Thymus (tissue), 11 donors: ENCODE measurements at regions not wholly inside any gene's neighbourhood (a gene's known extent, or its start where the extent isn't known, plus 50 kb on each side); places are given as distances from the start of the nearest gene placed in this dataset.
"Not testable (repeated sequence)": the region's sequence is repeated elsewhere in the genome, so short reads cannot be mapped to it uniquely, and the experiment has no call there.

Experiments used
- DNase-seq, 9 donors: peaks; one replicate each; pipeline ENCODE4 v3.0.0-alpha.2; 2013; ENCODE audit warnings: low spot score in 9 of 9, low read depth in 6 of 9, missing footprints in 1 of 9
- H3K27ac ChIP-seq, 2 donors: one replicate each; pipeline ENCODE4 v1.5.1; 2013; ENCODE audit warnings: control low read depth in 1 of 2, low read depth in 1 of 2, low read length in 1 of 2, mild to moderate bottlenecking in 1 of 2, moderate library complexity in 1 of 2
- H3K27me3 ChIP-seq, 2 donors: one replicate each; pipeline ENCODE4 v1.5.1; 2013; ENCODE audit warnings: low read length in 1 of 2; ENCODE audit not compliant: control insufficient read depth in 2 of 2, insufficient read depth in 1 of 2
- H3K36me3 ChIP-seq, 2 donors: one replicate each; pipeline ENCODE4 v1.5.1; 2013; ENCODE audit warnings: low read length in 1 of 2, mild to moderate bottlenecking in 1 of 2, moderate library complexity in 1 of 2; ENCODE audit not compliant: control insufficient read depth in 2 of 2, insufficient read depth in 2 of 2
- H3K4me1 ChIP-seq, 2 donors: one replicate each; pipeline ENCODE4 v1.5.1; 2013; ENCODE audit warnings: low read length in 2 of 2; ENCODE audit not compliant: control insufficient read depth in 2 of 2, insufficient read depth in 2 of 2
- H3K4me3 ChIP-seq, 2 donors: one replicate each; pipeline ENCODE4 v1.5.1; 2013; ENCODE audit warnings: low read length in 2 of 2, control low read depth in 1 of 2, mild to moderate bottlenecking in 1 of 2
- H3K9me3 ChIP-seq, 2 donors: one replicate each; pipeline ENCODE4 v1.5.1; 2013; ENCODE audit warnings: low read length in 1 of 2, mild to moderate bottlenecking in 1 of 2; ENCODE audit not compliant: control insufficient read depth in 2 of 2, insufficient read depth in 1 of 2
- WGBS: extraction: QIAGEN DNeasy Blood & Tissue Kit; methylation state at CpG from one replicate; pipeline ENCODE4 v1.1.7; 2013; 5-methylcytosine and 5-hydroxymethylcytosine counted together
- donor health status: healthy.

GRCh38 chr2:154961676-154962075 is 263.2 kb downstream of the KCNJ3 start:
- no peaks in the 10 kb centered on the region for H3K4me1 ChIP-seq
- H3K27ac ChIP-seq = no peak overlapping the region
- no peaks in the 10 kb centered on the region for H3K9me3 ChIP-seq
- WGBS = 91% methylated on average over 2 of the region's 2 CpGs
- no peaks in the 10 kb centered on the region for H3K27me3 ChIP-seq
- DNase-seq = no peak
- no peaks in the 10 kb centered on the region for H3K36me3 ChIP-seq
- H3K4me3 ChIP-seq = no peak overlapping the region

- no peak for DNase-seq
- H3K36me3 ChIP-seq = no peaks in the 10 kb centered on the region
- H3K9me3 ChIP-seq = no peaks in the 10 kb centered on the region
- no peaks in the 10 kb centered on the region for H3K4me1 ChIP-seq
- no peak overlapping the region for H3K4me3 ChIP-seq
- 85% methylated on average over 3 of the region's 3 CpGs for whole genome bisulfite sequencing
- no peaks in the 10 kb centered on the region for H3K27me3 ChIP-seq
- H3K27ac ChIP-seq = no peak overlapping the region
Observed at GRCh38 chr2:154960802-154961583, 262.5 kb downstream of the KCNJ3 start.

- 68% methylated on average over 4 of the region's 4 CpGs for WGBS
- DNase-seq = peak in 1 of 9 donors; percentile 24
- no peak overlapping the region for H3K27ac ChIP-seq
- H3K4me1 ChIP-seq = no peaks in the 10 kb centered on the region
- H3K36me3 ChIP-seq = no peaks in the 10 kb centered on the region
- no peaks in the 10 kb centered on the region for H3K27me3 ChIP-seq
- H3K9me3 ChIP-seq = no peaks in the 10 kb centered on the region
- H3K4me3 ChIP-seq = no peak overlapping the region
Observed at GRCh38 chr2:154952346-154952980, 254.0 kb downstream of the KCNJ3 start.

DNA sequence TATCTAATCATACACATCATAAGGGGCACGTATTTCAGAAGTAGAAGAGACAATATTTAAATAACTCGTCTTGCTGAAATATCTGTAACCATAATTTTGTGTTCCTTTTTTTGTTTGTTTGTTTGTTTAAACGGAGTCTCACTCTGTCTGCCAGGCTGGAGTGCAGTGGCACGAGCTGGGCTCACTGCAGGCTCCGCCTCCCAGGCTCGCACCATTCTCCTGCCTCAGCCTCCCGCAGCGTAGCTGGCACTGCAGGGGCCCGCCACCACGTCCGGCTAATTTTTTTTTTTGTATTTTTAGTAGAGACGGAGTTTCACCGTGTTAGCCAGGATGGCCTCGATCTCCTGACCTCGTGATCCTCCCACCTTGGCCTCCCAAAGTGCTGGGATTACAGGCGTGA is 248.9 kb downstream of the KCNJ3 start:
- not testable (repeated sequence) for DNase-seq, H3K4me1 ChIP-seq, H3K27ac ChIP-seq, H3K27me3 ChIP-seq, H3K9me3 ChIP-seq, H3K36me3 ChIP-seq, H3K4me3 ChIP-seq
- 94% methylated on average over 16 of the region's 16 CpGs for WGBS

DNA sequence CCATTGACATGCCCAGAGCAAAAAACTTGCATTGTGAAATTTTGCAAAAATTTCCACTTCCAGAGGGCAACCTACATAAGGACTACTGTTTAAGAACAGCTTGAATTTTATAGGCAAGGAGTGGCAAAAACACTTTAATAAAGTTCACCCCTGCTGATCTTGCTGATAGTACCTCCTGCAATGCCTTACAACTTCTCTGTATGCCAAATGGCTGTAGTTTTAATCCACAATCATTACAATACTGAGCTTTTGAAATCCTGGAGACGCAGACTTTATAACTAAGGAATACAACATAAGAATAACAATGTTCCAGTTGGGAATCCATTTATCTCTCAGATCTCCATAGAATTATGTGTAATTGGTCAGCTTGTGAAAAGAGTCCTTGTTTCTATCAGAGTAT is 247.5 kb downstream of the KCNJ3 start:
- Histone ChIP-seq H3K27ac (no peak overlapping the region), H3K27me3 (no peaks in the 10 kb centered on the region), H3K4me3 (no peak overlapping the region), H3K9me3 (no peaks in the 10 kb centered on the region), H3K36me3 (no peaks in the 10 kb centered on the region), H3K4me1 (no peaks in the 10 kb centered on the region)
- 97% methylated on average over 1 of the region's 1 CpG for WGBS
- DNase-seq = no peak

DNA sequence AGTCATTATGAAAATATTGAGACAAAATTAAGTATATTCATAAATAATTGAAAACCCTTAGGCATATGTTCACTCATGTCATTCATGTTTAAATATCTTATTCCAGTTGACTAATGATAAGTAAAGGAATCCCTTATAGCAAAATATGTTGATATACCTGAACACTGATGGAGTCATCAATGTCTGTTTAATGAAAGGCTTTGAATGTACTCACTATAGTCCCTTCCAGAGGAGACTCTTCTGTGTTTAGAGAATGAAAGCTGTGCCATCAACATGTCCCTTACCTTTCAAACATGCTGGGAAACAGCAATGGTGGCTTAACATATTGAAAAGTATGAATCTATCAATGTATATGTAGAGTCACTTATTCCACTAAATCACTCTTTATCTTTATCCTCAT is 242.9 kb downstream of the KCNJ3 start:
- Histone ChIP-seq H3K27me3 (no peaks in the 10 kb centered on the region), H3K9me3 (no peaks in the 10 kb centered on the region), H3K27ac (no peak overlapping the region), H3K4me1 (no peaks in the 10 kb centered on the region), H3K36me3 (no peaks in the 10 kb centered on the region), H3K4me3 (no peak overlapping the region)
- no peak for DNase-seq

DNA sequence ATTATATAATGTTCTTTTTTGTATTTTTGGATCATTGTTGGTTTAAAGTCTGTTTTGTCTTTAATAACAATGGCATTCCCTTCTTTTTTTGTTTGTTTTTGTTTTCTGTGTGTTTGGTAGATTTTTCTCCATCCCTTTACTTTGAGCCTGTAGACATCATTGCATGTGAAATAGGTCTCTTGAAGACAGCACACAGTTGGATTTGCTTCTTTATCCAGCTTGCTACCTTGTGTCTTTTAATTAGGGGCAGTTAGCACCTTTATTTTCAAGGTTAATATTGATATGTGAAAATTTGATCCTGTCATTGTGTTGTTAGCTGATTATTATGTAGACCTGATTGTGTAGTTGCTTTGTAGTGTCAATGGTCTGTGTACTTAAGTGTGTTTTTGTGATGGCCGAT is 235.7 kb downstream of the KCNJ3 start:
- no peak overlapping the region for H3K27ac ChIP-seq
- 94% methylated on average over 1 of the region's 1 CpG for WGBS
- no peak for DNase-seq
- H3K9me3 ChIP-seq = peaks cover 0 to 1% of the 10 kb centered on the region in 2 donors
- H3K4me3 ChIP-seq = no peak overlapping the region
- H3K36me3 ChIP-seq = no peaks in the 10 kb centered on the region
- no peaks in the 10 kb centered on the region for H3K27me3 ChIP-seq
- no peaks in the 10 kb centered on the region for H3K4me1 ChIP-seq

DNA sequence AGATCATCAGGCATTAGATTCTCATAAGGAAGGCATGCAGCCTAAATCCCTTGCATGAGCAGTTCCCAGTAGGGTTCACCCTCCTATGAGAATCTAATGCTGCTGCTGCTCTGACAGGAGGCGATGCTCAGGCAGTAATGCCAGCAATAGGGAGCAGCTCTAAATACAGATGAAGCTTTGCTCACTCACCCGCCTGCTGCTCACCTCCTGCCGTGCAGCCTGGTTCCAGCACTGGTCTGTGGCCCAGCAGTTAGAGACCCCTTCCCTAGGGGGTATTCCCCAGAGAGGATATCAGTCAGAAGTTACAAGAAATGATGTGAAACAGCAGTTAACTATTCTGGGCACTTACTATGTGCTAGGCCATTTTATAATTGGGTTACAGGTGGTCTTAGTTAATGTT is 226.0 kb downstream of the KCNJ3 start:
- Histone ChIP-seq H3K4me1 (no peaks in the 10 kb centered on the region), H3K9me3 (no peaks in the 10 kb centered on the region), H3K36me3 (no peaks in the 10 kb centered on the region), H3K27me3 (no peaks in the 10 kb centered on the region), H3K27ac (no peak overlapping the region), H3K4me3 (no peak overlapping the region)
- 97% methylated on average over 3 of the region's 3 CpGs for WGBS
- DNase-seq = no peak

DNA sequence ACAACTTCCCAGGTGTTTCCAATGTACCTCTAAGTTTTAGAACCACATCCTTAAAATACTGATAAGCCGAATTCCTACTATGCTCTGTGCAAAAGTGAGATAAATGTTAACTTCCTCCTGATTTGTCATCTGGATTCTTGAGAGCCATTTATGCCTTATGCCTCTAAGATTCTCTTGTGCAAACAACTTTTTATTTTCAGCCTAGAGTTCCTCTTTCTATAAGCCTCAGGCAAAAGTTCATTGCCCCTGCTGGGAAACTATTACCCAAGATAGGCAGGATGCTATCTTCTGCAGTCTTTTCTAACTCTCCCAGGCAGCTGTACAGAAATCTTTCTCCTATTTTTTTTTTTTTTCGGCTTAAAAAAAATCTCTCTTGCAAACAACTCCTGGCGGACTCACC is 216.1 kb downstream of the KCNJ3 start:
- H3K4me3 ChIP-seq = no peak overlapping the region
- WGBS = 21% methylated on average over 3 of the region's 3 CpGs
- DNase-seq = no peak

More for the DNA sequence above, 216.1 kb downstream of the KCNJ3 start:
- no peak overlapping the region for H3K27ac ChIP-seq
- no peaks in the 10 kb centered on the region for H3K27me3 ChIP-seq
- no peaks in the 10 kb centered on the region for H3K4me1 ChIP-seq
- H3K9me3 ChIP-seq = no peaks in the 10 kb centered on the region
- H3K36me3 ChIP-seq = no peaks in the 10 kb centered on the region
